GM23338 (cell line): ENCODE measurements at regions not wholly inside any gene's neighbourhood (a gene's known extent, or its start where the extent isn't known, plus 50 kb on each side); places are given as distances from the start of the nearest gene placed in this dataset.

Experiments
- ATAC-seq: fragments of 200-7000 bp; cut with Tn5 transposase; 3 replicates; pipeline ENCODE4 v1.9.1; 2020
- DNase-seq: peaks from one replicate; pipeline ENCODE4 v3.0.0-alpha.2; 2015; ENCODE audit warnings: low spot score
- H2AFZ ChIP-seq: fragments of 200-600 bp; sonication (generic); 2 replicates; pipeline ENCODE4 v1.8.0; 2016; ENCODE audit warnings: antibody characterized with exemption, mild to moderate bottlenecking, moderate library complexity
- H3F3A ChIP-seq: fragments of 200-600 bp; sonication (generic); replicated peaks from 2 replicates; pipeline ENCODE4 v1.8.0; 2017; ENCODE audit warnings: antibody characterized with exemption, mixed run types, low read depth
- H3K27ac ChIP-seq: fragments of 200-600 bp; sonication (generic); 2 replicates; pipeline ENCODE4 v1.6.1; 2016; ENCODE audit warnings: low read depth
- H3K27me3 ChIP-seq: fragments of 200-600 bp; sonication (generic); 2 replicates; pipeline ENCODE4 v1.8.0; 2016; ENCODE audit warnings: mild to moderate bottlenecking, mixed run types, moderate library complexity; ENCODE audit not compliant: insufficient read depth
- H3K36me3 ChIP-seq: fragments of 200-600 bp; sonication (generic); 2 replicates; pipeline ENCODE4 v1.8.0; 2016; ENCODE audit warnings: mild to moderate bottlenecking; ENCODE audit not compliant: insufficient read depth
- H3K4me1 ChIP-seq: fragments of 200-600 bp; sonication (generic); 2 replicates; pipeline ENCODE4 v1.8.0; 2016; ENCODE audit warnings: mild to moderate bottlenecking, moderate library complexity; ENCODE audit not compliant: insufficient read depth
- H3K4me2 ChIP-seq: fragments of 200-600 bp; sonication (generic); 2 replicates; pipeline ENCODE4 v1.7.1; 2017; ENCODE audit warnings: mixed run types
- H3K4me3 ChIP-seq: fragments of 200-600 bp; sonication (generic); 2 replicates; pipeline ENCODE4 v1.6.1; 2016; ENCODE audit warnings: mixed run types
- H3K79me2 ChIP-seq: fragments of 200-600 bp; sonication (generic); replicated peaks from 2 replicates; pipeline ENCODE4 v1.8.0; 2017; ENCODE audit warnings: mild to moderate bottlenecking; ENCODE audit not compliant: insufficient read depth
- H3K9me2 ChIP-seq: fragments of 200-600 bp; sonication (generic); 2 replicates; pipeline ENCODE4 v1.8.0; 2017; ENCODE audit not compliant: insufficient read depth
- H4K20me1 ChIP-seq: fragments of 200-600 bp; sonication (generic); replicated peaks from 2 replicates; pipeline ENCODE4 v1.8.0; 2017; ENCODE audit warnings: mild to moderate bottlenecking; ENCODE audit not compliant: insufficient read depth
- H3K27ac Mint-ChIP-seq: 2 replicates; pipeline ENCODE4 v1.8.0; 2020; ENCODE audit warnings: inconsistent platforms, mild to moderate bottlenecking, moderate library complexity, mixed read lengths
- H3K27me3 Mint-ChIP-seq: 3 replicates; pipeline ENCODE4 v1.8.0; 2022; ENCODE audit warnings: low read depth, mild to moderate bottlenecking, moderate library complexity, mixed read lengths, inconsistent platforms; ENCODE audit not compliant: insufficient read depth, poor library complexity
- H3K36me3 Mint-ChIP-seq: 3 replicates; pipeline ENCODE4 v1.8.0; 2021; ENCODE audit warnings: low read depth, mild to moderate bottlenecking, inconsistent platforms, moderate library complexity, mixed read lengths
- H3K4me1 Mint-ChIP-seq: 3 replicates; pipeline ENCODE4 v1.8.0; 2020; ENCODE audit warnings: mild to moderate bottlenecking, inconsistent platforms, mixed read lengths
- H3K4me3 Mint-ChIP-seq: 3 replicates; pipeline ENCODE4 v1.8.0; 2021; ENCODE audit warnings: moderate library complexity, mild to moderate bottlenecking, inconsistent platforms, mixed read lengths
- H3K9me3 Mint-ChIP-seq: 3 replicates; pipeline ENCODE4 v1.8.0; 2020; ENCODE audit warnings: moderate library complexity, mild to moderate bottlenecking, inconsistent platforms, mixed read lengths
- CREB1 ChIP-seq: fragments of 250-450 bp; sonication (Bioruptor Pico); IDR thresholded peaks from 2 replicates; pipeline ENCODE4 v1.5.0; 2020; ENCODE audit warnings: low read depth, mild to moderate bottlenecking, moderate library complexity
- CTCF ChIP-seq, 2 experiments: fragments of 200-600 bp in 1 of 2; sonication (generic) in 1 of 2; conservative IDR thresholded peaks; 2 replicates each; pipeline versions ENCODE4 v1.5.1 to v1.6.1; 2016 to 2017; ENCODE audit warnings: antibody characterized with exemption in 2 of 2, low read depth in 2 of 2, mild to moderate bottlenecking in 2 of 2, moderate library complexity in 1 of 2
- ETS1 ChIP-seq: IDR thresholded peaks from 2 replicates; pipeline ENCODE4 v1.6.1; 2016; ENCODE audit warnings: antibody characterized with exemption
- EZH2 ChIP-seq: fragments of 200-600 bp; sonication (generic); IDR thresholded peaks from one replicate; pipeline ENCODE4 v1.8.0; 2017; ENCODE audit warnings: antibody characterized with exemption, mild to moderate bottlenecking, low read depth; ENCODE audit not compliant: unreplicated experiment
- EZH2phosphoT487 ChIP-seq: fragments of 200-600 bp; sonication (generic); IDR thresholded peaks from one replicate; pipeline ENCODE4 v1.8.1; 2018; ENCODE audit warnings: antibody characterized with exemption; ENCODE audit not compliant: unreplicated experiment
- JUNB ChIP-seq: IDR thresholded peaks from one replicate; pipeline ENCODE4 v1.6.1; 2016; ENCODE audit warnings: antibody characterized with exemption; ENCODE audit not compliant: unreplicated experiment
- NANOG ChIP-seq: IDR thresholded peaks from 2 replicates; pipeline ENCODE4 v1.6.1; 2016; ENCODE audit warnings: antibody characterized with exemption, borderline replicate concordance
- POLR2AphosphoS5 ChIP-seq: IDR thresholded peaks from 2 replicates; pipeline ENCODE4 v1.6.1; 2016; ENCODE audit warnings: antibody characterized with exemption, low read depth
- REST ChIP-seq: IDR thresholded peaks from one replicate; pipeline ENCODE4 v1.6.1; 2018; ENCODE audit warnings: antibody characterized with exemption; ENCODE audit not compliant: unreplicated experiment
- STAT1 ChIP-seq: IDR thresholded peaks from one replicate; pipeline ENCODE4 v1.6.1; 2016; ENCODE audit warnings: antibody characterized with exemption; ENCODE audit not compliant: unreplicated experiment
- ZNF114 ChIP-seq: fragments of 250-450 bp; sonication (Bioruptor Pico); IDR thresholded peaks from 2 replicates; pipeline ENCODE4 v1.5.0; 2020; ENCODE audit warnings: mild to moderate bottlenecking, moderate library complexity
- ZNF331 ChIP-seq: fragments of 250-450 bp; sonication (Bioruptor Pico); IDR thresholded peaks from 2 replicates; pipeline ENCODE4 v1.5.0; 2020; ENCODE audit warnings: low read depth, mild to moderate bottlenecking, moderate library complexity
- ZNF462 ChIP-seq: fragments of 250-450 bp; sonication (Bioruptor Pico); IDR thresholded peaks from 2 replicates; pipeline ENCODE4 v1.5.0; 2020; ENCODE audit warnings: mild to moderate bottlenecking, moderate library complexity

DNA sequence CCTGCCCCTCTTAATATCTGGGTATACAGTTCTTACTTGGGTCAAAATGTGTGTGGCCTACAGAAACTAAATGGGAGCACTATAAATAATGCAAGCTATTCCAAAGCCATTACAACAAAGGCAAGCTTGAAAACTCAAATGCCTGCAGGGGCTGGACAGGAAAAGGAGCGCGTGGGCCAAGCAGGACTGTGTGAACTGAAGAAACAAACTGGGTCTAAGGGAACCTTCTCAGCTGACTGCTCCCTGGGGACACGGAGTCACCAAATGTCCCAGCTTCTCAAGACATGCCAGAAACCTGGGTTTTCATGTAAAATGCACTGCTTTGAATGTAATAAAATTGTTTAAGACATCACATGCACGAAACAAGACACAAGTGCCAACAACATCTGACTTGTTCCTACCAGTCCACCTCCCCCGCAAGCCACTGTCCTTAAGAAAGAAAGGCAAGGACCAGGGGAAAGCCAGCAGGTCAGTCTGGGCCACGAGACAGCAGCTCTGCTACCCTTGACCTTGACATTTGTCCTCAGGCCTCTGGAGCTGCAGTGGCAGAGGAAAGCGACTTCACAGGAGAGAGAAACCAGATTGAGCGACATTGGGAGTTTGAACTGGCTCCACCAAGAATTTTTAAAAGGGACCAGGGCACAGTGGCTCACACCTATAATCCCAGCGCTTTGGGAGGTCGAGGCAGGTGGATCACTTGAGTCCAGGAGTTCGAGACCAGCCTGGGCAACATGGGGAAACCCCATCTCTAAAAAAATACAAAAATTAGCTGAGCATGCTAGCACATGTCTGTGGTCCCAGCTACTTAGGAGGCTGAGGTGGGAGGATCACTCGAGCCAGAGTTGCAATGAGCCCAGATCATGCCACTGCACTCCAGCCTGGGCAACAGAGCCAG is 89.7 kb upstream of the SH3BP4 start:
- no peak overlapping the region for H3K4me3 Mint-ChIP-seq
- peaks cover 8% of the 10 kb centered on the region; the same call in 1 of the 3 replicates for H3K36me3 Mint-ChIP-seq
- Histone ChIP-seq H3K79me2 (no peaks in the 10 kb centered on the region), H3K4me1 (peaks cover 4% of the 10 kb centered on the region; the same call in 1 of the 2 replicates), H3K36me3 (no peaks in the 10 kb centered on the region), H3K9me2 (no peaks in the 10 kb centered on the region), H3K4me3 (no peak overlapping the region), H3F3A (no peaks in the 10 kb centered on the region), H2AFZ (no peak overlapping the region), H3K27ac (no peak overlapping the region), H4K20me1 (no peaks in the 10 kb centered on the region), H3K4me2 (no peak overlapping the region), H3K27me3 (no peaks in the 10 kb centered on the region)
- peaks cover 9% of the 10 kb centered on the region for H3K4me1 Mint-ChIP-seq
- TF ChIP-seq POLR2AphosphoS5 (no peak), EZH2phosphoT487 (no peak), ZNF462 (CRISPR knock-in tag) (no peak), CREB1 (CRISPR knock-in tag) (no peak), ZNF331 (CRISPR knock-in tag) (no peak), EZH2 (no peak), ETS1 (no peak), REST (no peak), STAT1 (no peak), JUNB (no peak), NANOG (no peak), ZNF114 (CRISPR knock-in tag) (no peak), CTCF (conservative IDR thresholded peaks at IDR 0.05; ENCODE audit: low read depth in 2 of 2) (no peak)
- peaks cover 2% of the 10 kb centered on the region for H3K27me3 Mint-ChIP-seq
- H3K9me3 Mint-ChIP-seq: peaks cover 5% of the 10 kb centered on the region; the same call in 1 of the 3 replicates
- no peak for DNase-seq
- no peak for ATAC-seq
- H3K27ac Mint-ChIP-seq: no peak overlapping the region
